ENCODE measurements at regions not wholly inside any gene's neighbourhood (a gene's known extent, or its start where the extent isn't known, plus 50 kb on each side); places are given as distances from the start of the nearest gene placed in this dataset.

DNA sequence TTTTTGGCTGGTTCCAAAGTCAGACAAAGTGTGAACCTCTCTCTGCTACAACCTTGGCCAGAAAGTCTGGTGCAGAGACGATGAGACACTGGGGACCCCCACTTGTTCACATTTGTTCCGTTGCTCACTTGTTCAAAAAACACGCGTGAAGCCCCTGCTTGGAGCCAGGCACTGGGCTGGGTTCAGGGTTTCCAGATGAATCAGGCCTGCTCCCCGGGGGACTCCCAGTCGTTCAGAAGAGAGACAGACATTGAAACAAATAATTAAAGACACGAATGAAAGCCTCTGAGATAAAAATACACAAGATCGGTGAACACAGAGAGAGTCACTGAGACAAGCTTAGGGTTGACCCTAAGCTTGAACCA, 101.5 kb upstream of the RUNX3 start:
- no peak overlapping the region for H2AFZ ChIP-seq
- H3K4me1 ChIP-seq (ENCODE audit: insufficient read depth), result no peaks in the 10 kb centered on the region
- 70% methylated on average over 8 of the region's 8 CpGs for WGBS (ENCODE audit: low lambda C conversion rate, missing lambda C conversion rate)
- H3K4me2 ChIP-seq, result no peak overlapping the region
- H3K27ac ChIP-seq, result no peak overlapping the region
- H3K79me2 ChIP-seq, result no peaks in the 10 kb centered on the region
- H4K20me1 ChIP-seq (ENCODE audit: insufficient read depth, poor library complexity, severe bottlenecking), result no peaks in the 10 kb centered on the region
- TF ChIP-seq EZH2phosphoT487 (IDR thresholded peaks at IDR 0.05; ENCODE audit: low read depth, severe bottlenecking, unreplicated experiment), result no peak
- H3K36me3 ChIP-seq (replicated peaks; ENCODE audit: insufficient read depth, low read depth), result no peaks in the 10 kb centered on the region
- no peaks in the 10 kb centered on the region for H3K9me2 ChIP-seq (replicated peaks; ENCODE audit: insufficient read depth)
- no peaks in the 10 kb centered on the region for H3K27me3 ChIP-seq
- no peak overlapping the region for H3K4me3 ChIP-seq
- no peak for DNase-seq (ENCODE audit: low spot score)
- H3K9me3 ChIP-seq (ENCODE audit: low read depth), result no peaks in the 10 kb centered on the region

- H3K9me3 ChIP-seq (ENCODE audit: low read depth), result no peaks in the 10 kb centered on the region
- no peak overlapping the region for H2AFZ ChIP-seq
- H3K27me3 ChIP-seq, result no peaks in the 10 kb centered on the region
- H3K4me3 ChIP-seq, result no peak overlapping the region
- H3K9me2 ChIP-seq (replicated peaks; ENCODE audit: insufficient read depth), result no peaks in the 10 kb centered on the region
- no peaks in the 10 kb centered on the region for H3K79me2 ChIP-seq
- no peak for DNase-seq (ENCODE audit: low spot score)
- no peaks in the 10 kb centered on the region for H3K36me3 ChIP-seq (replicated peaks; ENCODE audit: insufficient read depth, low read depth)
- no peak for TF ChIP-seq CTCF (IDR thresholded peaks at IDR 0.05; ENCODE audit: poor library complexity)
- no peak for TF ChIP-seq EZH2phosphoT487 (IDR thresholded peaks at IDR 0.05; ENCODE audit: low read depth, severe bottlenecking, unreplicated experiment)
- no peak for TF ChIP-seq EZH2 (IDR thresholded peaks at IDR 0.05; ENCODE audit: borderline replicate concordance)
- H3K4me1 ChIP-seq (ENCODE audit: insufficient read depth), result no peaks in the 10 kb centered on the region
- H3K27ac ChIP-seq, result no peak overlapping the region
- H4K20me1 ChIP-seq (ENCODE audit: insufficient read depth, poor library complexity, severe bottlenecking), result no peaks in the 10 kb centered on the region
- WGBS (ENCODE audit: low lambda C conversion rate, missing lambda C conversion rate), result 68% methylated on average over 6 of the region's 6 CpGs
- H3K4me2 ChIP-seq, result no peak overlapping the region
Observed at GRCh38 chr1:25030674-25031589, 100.9 kb upstream of the RUNX3 start.

DNA sequence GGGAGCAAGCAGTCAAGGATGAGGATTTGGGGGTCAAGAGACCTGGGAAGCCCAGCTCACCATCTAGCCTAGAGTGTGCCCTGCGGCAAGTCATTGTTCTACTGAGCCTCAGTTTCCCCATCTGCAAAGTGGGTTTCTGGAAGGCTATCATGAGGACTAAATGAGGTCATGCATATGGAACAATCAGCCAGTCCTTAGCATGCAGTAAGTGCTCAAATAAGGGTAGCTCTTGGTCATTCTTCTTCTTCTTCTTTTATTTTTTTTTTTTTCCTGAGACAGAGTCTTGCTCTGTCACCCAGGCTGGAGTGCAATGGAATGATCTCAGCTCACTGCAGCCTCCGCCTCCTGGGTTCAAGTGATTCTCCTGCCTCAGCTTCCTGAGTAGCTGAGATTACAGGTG, 99.9 kb upstream of the RUNX3 start:
- TF ChIP-seq EZH2phosphoT487 (IDR thresholded peaks at IDR 0.05; ENCODE audit: low read depth, severe bottlenecking, unreplicated experiment) (no peak), EZH2 (IDR thresholded peaks at IDR 0.05; ENCODE audit: borderline replicate concordance) (no peak), CTCF (IDR thresholded peaks at IDR 0.05; ENCODE audit: poor library complexity) (no peak)
- 97% methylated on average over 2 of the region's 2 CpGs for WGBS (ENCODE audit: low lambda C conversion rate, missing lambda C conversion rate)

DNA sequence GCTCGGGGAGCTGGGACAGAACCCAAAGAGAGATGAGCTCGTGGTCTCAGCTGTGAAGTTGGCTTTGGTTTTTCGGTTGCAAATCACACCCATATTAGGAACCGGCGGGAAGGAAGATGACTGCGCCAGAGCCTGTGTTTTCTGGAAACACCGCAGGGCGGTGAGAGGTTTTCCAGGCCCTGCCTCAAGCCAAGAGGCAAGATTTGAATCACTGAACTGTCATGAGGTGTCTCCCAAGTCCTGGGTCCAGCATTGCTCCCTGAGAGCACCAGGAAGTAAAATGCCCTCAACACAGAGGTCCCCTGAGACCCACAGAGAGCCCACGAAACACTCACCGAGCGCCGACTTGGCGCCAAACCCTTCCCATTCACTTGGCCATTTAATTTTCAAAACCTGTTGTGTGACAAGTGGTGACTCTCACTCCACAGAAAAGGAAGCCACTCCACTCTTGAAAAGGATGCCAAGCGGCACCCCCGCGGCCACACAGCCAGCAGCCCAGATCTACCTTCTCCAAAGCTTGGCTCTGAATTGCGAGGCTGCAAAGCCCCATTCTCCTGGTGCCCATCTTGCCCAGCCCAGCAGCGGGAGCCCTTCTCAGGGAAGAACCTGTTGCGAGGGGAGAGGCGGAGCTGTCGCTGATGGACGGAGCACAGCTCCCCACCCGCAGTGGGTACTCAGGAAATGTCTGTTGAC, 99.0 kb upstream of the RUNX3 start:
- Histone ChIP-seq H3K4me1 (ENCODE audit: insufficient read depth) (no peaks in the 10 kb centered on the region), H3K27me3 (no peaks in the 10 kb centered on the region)

More for the DNA sequence above, 99.9 kb upstream of the RUNX3 start:
- Histone ChIP-seq H2AFZ (no peak overlapping the region), H3K36me3 (replicated peaks; ENCODE audit: insufficient read depth, low read depth) (no peaks in the 10 kb centered on the region), H3K4me1 (ENCODE audit: insufficient read depth) (no peaks in the 10 kb centered on the region), H3K9me3 (ENCODE audit: low read depth) (no peaks in the 10 kb centered on the region), H3K27ac (no peak overlapping the region), H3K4me3 (no peak overlapping the region), H3K27me3 (no peaks in the 10 kb centered on the region), H4K20me1 (ENCODE audit: insufficient read depth, poor library complexity, severe bottlenecking) (no peaks in the 10 kb centered on the region), H3K4me2 (no peak overlapping the region), H3K79me2 (no peaks in the 10 kb centered on the region), H3K9me2 (replicated peaks; ENCODE audit: insufficient read depth) (no peaks in the 10 kb centered on the region)
- no peak for DNase-seq (ENCODE audit: low spot score)

More for the DNA sequence above, 99.0 kb upstream of the RUNX3 start:
- no peaks in the 10 kb centered on the region for H3K36me3 ChIP-seq (replicated peaks; ENCODE audit: insufficient read depth, low read depth)
- WGBS (ENCODE audit: low lambda C conversion rate, missing lambda C conversion rate), result 82% methylated on average over 23 of the region's 23 CpGs
- H3K79me2 ChIP-seq, result no peaks in the 10 kb centered on the region
- H3K9me3 ChIP-seq (ENCODE audit: low read depth), result no peaks in the 10 kb centered on the region
- no peak overlapping the region for H3K4me3 ChIP-seq
- no peak overlapping the region for H2AFZ ChIP-seq
- H3K9me2 ChIP-seq (replicated peaks; ENCODE audit: insufficient read depth), result no peaks in the 10 kb centered on the region
- H3K27ac ChIP-seq, result no peak overlapping the region
- no peaks in the 10 kb centered on the region for H4K20me1 ChIP-seq (ENCODE audit: insufficient read depth, poor library complexity, severe bottlenecking)
- DNase-seq (ENCODE audit: low spot score), result no peak
- TF ChIP-seq CTCF (IDR thresholded peaks at IDR 0.05; ENCODE audit: poor library complexity), result no peak
- no peak for TF ChIP-seq EZH2 (IDR thresholded peaks at IDR 0.05; ENCODE audit: borderline replicate concordance)
- no peak for TF ChIP-seq EZH2phosphoT487 (IDR thresholded peaks at IDR 0.05; ENCODE audit: low read depth, severe bottlenecking, unreplicated experiment)
- no peak overlapping the region for H3K4me2 ChIP-seq
